H1 (cell line): ENCODE measurements at regions not wholly inside any gene's neighbourhood (a gene's known extent, or its start where the extent isn't known, plus 50 kb on each side); places are given as distances from the start of the nearest gene placed in this dataset.

Source experiments
- CTCF ChIA-PET: fragments of 300-600 bp; sonication (Branson Sonifier 250); formaldehyde crosslinking; loops from one replicate; lab custom pipeline; 2021; ENCODE audit not compliant: partially characterized antibody; lab: Charles Lee
- POLR2A ChIA-PET: fragments of 300-600 bp; sonication (Branson Sonifier 250); formaldehyde crosslinking; loops from one replicate; lab custom pipeline; 2021; ENCODE audit warnings: inconsistent platforms; ENCODE audit not compliant: partially characterized antibody; lab: Charles Lee
- DNase-seq, 2 experiments: peaks; one replicate each; pipeline versions ENCODE4 v3.0.0 to v3.0.0-alpha.2; 2010 to 2022; ENCODE audit warnings: low spot score in 2 of 2, low read depth in 1 of 2, mixed read lengths in 1 of 2
- FAIRE-seq: peaks from 2 replicates; lab custom pipeline; 2011; peaks lifted over from hg19 to GRCh38; lab: Jason Lieb, UNC
- H2AFZ ChIP-seq: 2 replicates; pipeline ENCODE4 v1.8.1; 2012; ENCODE audit warnings: low read length, inconsistent platforms
- H2AK5ac ChIP-seq: 2 replicates; pipeline ENCODE4 v1.6.1; 2013; ENCODE audit warnings: low read depth, low read length
- H2BK120ac ChIP-seq: replicated peaks from 2 replicates; pipeline ENCODE3; 2013; ENCODE audit warnings: low read depth, low read length, inconsistent platforms
- H2BK12ac ChIP-seq: 2 replicates; pipeline ENCODE4 v1.6.1; 2013; ENCODE audit warnings: low read depth, low read length
- H2BK15ac ChIP-seq: 2 replicates; pipeline ENCODE4 v1.6.1; 2013; ENCODE audit warnings: low read length
- H2BK20ac ChIP-seq: 2 replicates; pipeline ENCODE4 v1.6.1; 2013; ENCODE audit warnings: low read length
- H2BK5ac ChIP-seq: 2 replicates; pipeline ENCODE4 v1.6.1; 2013; ENCODE audit warnings: low read depth, low read length
- H3K14ac ChIP-seq: 2 replicates; pipeline ENCODE4 v1.6.1; 2013; ENCODE audit warnings: inconsistent platforms; ENCODE audit not compliant: insufficient read length
- H3K18ac ChIP-seq: 2 replicates; pipeline ENCODE4 v1.6.1; 2013; ENCODE audit warnings: low read length; ENCODE audit errors: extremely low read depth
- H3K23ac ChIP-seq: 2 replicates; pipeline ENCODE4 v1.6.1; 2013; ENCODE audit warnings: inconsistent platforms; ENCODE audit not compliant: insufficient read length
- H3K23me2 ChIP-seq: 2 replicates; pipeline ENCODE4 v1.6.1; 2013; ENCODE audit warnings: low read depth, low read length
- H3K27ac ChIP-seq: 2 replicates; pipeline ENCODE4 v1.6.1; 2011; ENCODE audit warnings: low read depth, low read length, inconsistent platforms
- H3K27me3 ChIP-seq, 4 experiments: replicated peaks in 1 of 4; 1 replicate in 1 of 4; 2 replicates in 3 of 4; pipeline versions ENCODE4 v1.6.1 to v1.8.1; 2011 to 2013; ENCODE audit warnings: low read length in 3 of 4, mild to moderate bottlenecking in 3 of 4, inconsistent platforms in 2 of 4, mixed read lengths in 2 of 4, moderate library complexity in 1 of 4; ENCODE audit not compliant: control insufficient read depth in 3 of 4, insufficient read depth in 3 of 4; ENCODE audit errors: extremely low read depth in 1 of 4
- H3K36me3 ChIP-seq, 4 experiments: 2 replicates each; pipeline versions ENCODE4 v1.6.1 to v1.8.1; 2011 to 2013; ENCODE audit warnings: mild to moderate bottlenecking in 4 of 4, low read length in 3 of 4, moderate library complexity in 2 of 4, control low read depth in 1 of 4, inconsistent platforms in 1 of 4; ENCODE audit not compliant: insufficient read depth in 4 of 4, control insufficient read depth in 2 of 4
- H3K4ac ChIP-seq: replicated peaks from 2 replicates; pipeline ENCODE3; 2013; ENCODE audit warnings: low read length, low read depth, mixed read lengths, inconsistent platforms; ENCODE audit not compliant: insufficient read length
- H3K4me1 ChIP-seq, 4 experiments: replicated peaks in 1 of 4; 1 replicate in 1 of 4; 2 replicates in 3 of 4; pipeline versions ENCODE4 v1.6.1 to v1.8.1; 2011 to 2013; ENCODE audit warnings: low read length in 3 of 4, inconsistent platforms in 2 of 4, mixed read lengths in 1 of 4; ENCODE audit not compliant: insufficient read depth in 4 of 4, control insufficient read depth in 3 of 4
- H3K4me2 ChIP-seq, 2 experiments: 2 replicates each; pipeline versions ENCODE4 v1.6.1 to v1.8.1; 2011 to 2013; ENCODE audit warnings: low read depth in 2 of 2, low read length in 2 of 2, control low read depth in 1 of 2, inconsistent platforms in 1 of 2, mild to moderate bottlenecking in 1 of 2; ENCODE audit not compliant: insufficient read depth in 1 of 2
- H3K4me3 ChIP-seq, 4 experiments: fragments of 200-600, 300-600 bp in 1 of 4; sonication (generic), shearing (Covaris generic), sonication (Bioruptor Twin) in 1 of 4; 2 replicates each; pipeline versions ENCODE4 v1.5.1 to v1.8.1; 2011 to 2016; ENCODE audit warnings: low read length in 4 of 4, low read depth in 3 of 4, control low read depth in 2 of 4, inconsistent platforms in 2 of 4, mild to moderate bottlenecking in 2 of 4, mixed read lengths in 1 of 4, moderate library complexity in 1 of 4; ENCODE audit not compliant: insufficient read depth in 2 of 4; ENCODE audit errors: extremely low read depth in 1 of 4
- H3K56ac ChIP-seq: replicated peaks from 2 replicates; pipeline ENCODE3; 2013; ENCODE audit warnings: low read depth, mild to moderate bottlenecking, mixed read lengths, low read length, inconsistent platforms; ENCODE audit not compliant: insufficient read length
- H3K79me1 ChIP-seq: 2 replicates; pipeline ENCODE4 v1.6.1; 2013; ENCODE audit warnings: low read depth, low read length, control low read depth
- H3K79me2 ChIP-seq, 2 experiments: 2 replicates each; pipeline versions ENCODE4 v1.6.1 to v1.8.1; 2012 to 2013; ENCODE audit warnings: low read length in 2 of 2, mild to moderate bottlenecking in 2 of 2, inconsistent platforms in 1 of 2; ENCODE audit not compliant: insufficient read depth in 2 of 2, control insufficient read depth in 1 of 2
- H3K9ac ChIP-seq, 4 experiments: replicated peaks in 1 of 4; 1 replicate in 1 of 4; 2 replicates in 3 of 4; pipeline versions ENCODE4 v1.6.1 to v1.8.1; 2011 to 2013; ENCODE audit warnings: low read depth in 3 of 4, low read length in 3 of 4, control low read depth in 2 of 4, mild to moderate bottlenecking in 2 of 4, moderate library complexity in 2 of 4, inconsistent platforms in 1 of 4; ENCODE audit errors: extremely low read depth in 1 of 4
- H3K9me3 ChIP-seq, 2 experiments: 2 replicates each; pipeline versions ENCODE4 v1.6.1 to v1.8.1; 2012 to 2013; ENCODE audit warnings: mild to moderate bottlenecking in 2 of 2, moderate library complexity in 2 of 2, control low read depth in 1 of 2, inconsistent platforms in 1 of 2, low read depth in 1 of 2, low read length in 1 of 2, mixed read lengths in 1 of 2; ENCODE audit not compliant: insufficient read depth in 2 of 2
- H4K20me1 ChIP-seq, 2 experiments: replicated peaks in 1 of 2; 2 replicates each; pipeline versions ENCODE3 to v1.8.1; 2011 to 2013; ENCODE audit warnings: inconsistent platforms in 2 of 2, low read length in 2 of 2, mild to moderate bottlenecking in 1 of 2; ENCODE audit not compliant: insufficient read depth in 2 of 2, control insufficient read depth in 1 of 2
- H4K5ac ChIP-seq: 2 replicates; pipeline ENCODE4 v1.6.1; 2013; ENCODE audit warnings: low read length, low read depth, mixed read lengths, inconsistent platforms; ENCODE audit not compliant: insufficient read length
- H4K8ac ChIP-seq: 2 replicates; pipeline ENCODE4 v1.8.0; 2013; ENCODE audit warnings: mild to moderate bottlenecking, moderate library complexity, low read length, inconsistent platforms; ENCODE audit not compliant: insufficient read depth; ENCODE audit errors: extremely low read depth
- H4K91ac ChIP-seq: replicated peaks from 2 replicates; pipeline ENCODE3; 2013; ENCODE audit warnings: low read length, mixed read lengths, inconsistent platforms; ENCODE audit not compliant: insufficient read length
- ASH2L ChIP-seq: fragments of 200-600, 300-600 bp; sonication (generic); IDR thresholded peaks from one replicate; pipeline ENCODE4 v1.7.1; 2017; ENCODE audit warnings: low read length
- ATF3 ChIP-seq: IDR thresholded peaks from 2 replicates; pipeline ENCODE4 v1.6.1; 2011; ENCODE audit warnings: low read depth, mild to moderate bottlenecking, low read length; ENCODE audit not compliant: insufficient read depth
- CHD2 ChIP-seq: IDR thresholded peaks from 2 replicates; pipeline ENCODE4 v1.6.1; 2012; ENCODE audit warnings: low read length, improper control_type of control experiment
- E2F6 ChIP-seq: IDR thresholded peaks from 2 replicates; pipeline ENCODE4 v1.6.1; 2012; ENCODE audit warnings: inconsistent platforms
- NANOG ChIP-seq: IDR thresholded peaks from 2 replicates; pipeline ENCODE4 v1.6.1; 2011; ENCODE audit warnings: low read length, low read depth, mild to moderate bottlenecking, inconsistent platforms; ENCODE audit not compliant: insufficient read depth, poor library complexity, severe bottlenecking
- POLR2A ChIP-seq, 2 experiments: IDR thresholded peaks; 1 replicate in 1 of 2; 2 replicates in 1 of 2; pipeline ENCODE4 v1.6.1; 2011; ENCODE audit warnings: low read depth in 2 of 2, low read length in 2 of 2, mild to moderate bottlenecking in 2 of 2; ENCODE audit errors: control extremely low read depth in 1 of 2
- POLR2AphosphoS5 ChIP-seq: IDR thresholded peaks from 2 replicates; pipeline ENCODE4 v1.6.1; 2011; ENCODE audit warnings: low read depth, low read length
- RBBP5 ChIP-seq: IDR thresholded peaks from 2 replicates; pipeline ENCODE4 v1.7.1; 2012; ENCODE audit warnings: low read depth, mild to moderate bottlenecking, inconsistent platforms, low read length, moderate library complexity, borderline replicate concordance
- RXRA ChIP-seq: IDR thresholded peaks from 2 replicates; pipeline ENCODE4 v1.6.1; 2011; ENCODE audit warnings: low read depth, mild to moderate bottlenecking, low read length, moderate library complexity; ENCODE audit not compliant: insufficient read depth
- SIN3A ChIP-seq, 2 experiments: IDR thresholded peaks in 1 of 2; conservative IDR thresholded peaks in 1 of 2; 2 replicates each; pipeline ENCODE4 v1.6.1; 2011 to 2012; ENCODE audit warnings: low read length in 2 of 2, improper control_type of control experiment in 1 of 2, low read depth in 1 of 2, mild to moderate bottlenecking in 1 of 2
- SIRT6 ChIP-seq: IDR thresholded peaks from one replicate; pipeline ENCODE4 v1.7.1; 2012; ENCODE audit warnings: low read length, inconsistent platforms
- TBP ChIP-seq: IDR thresholded peaks from 2 replicates; pipeline ENCODE4 v1.6.1; 2011; ENCODE audit warnings: low read depth, low read length, improper control_type of control experiment
- USF2 ChIP-seq: IDR thresholded peaks from 2 replicates; pipeline ENCODE4 v1.6.1; 2011; ENCODE audit warnings: low read length, improper control_type of control experiment
- WGBS, 2 experiments: shearing (Covaris generic) in 1 of 2; methylation state at CpG; one replicate each; pipeline versions ENCODE4 v1.1.6 to v1.1.7; 2013 to 2015; ENCODE audit warnings: low lambda C conversion rate in 2 of 2, mixed read lengths in 2 of 2, inconsistent platforms in 1 of 2, low coverage in 1 of 2, missing lambda C conversion rate in 1 of 2; ENCODE audit not compliant: insufficient replicate concordance in 2 of 2, insufficient coverage in 1 of 2, insufficient read length in 1 of 2; ENCODE audit errors: extremely low coverage in 1 of 2, missing lambda C conversion rate in 1 of 2; 5-methylcytosine and 5-hydroxymethylcytosine counted together

- Histone ChIP-seq H3K4me2 (no peak overlapping the region), H3K36me3 (no peaks in the 10 kb centered on the region), H2BK20ac (no peak overlapping the region), H4K8ac (no peak overlapping the region), H3K79me2 (no peaks in the 10 kb centered on the region), H3K4me3 (no peak overlapping the region), H3K79me1 (no peaks in the 10 kb centered on the region), H2BK120ac (no peak overlapping the region), H2BK15ac (no peak overlapping the region), H3K9me3 (0 out of 4 replicates have a peak, but pooled peaks cover 0 to 2% of the 10 kb centered on the region in 2 experiments), H4K5ac (no peak overlapping the region), H2AK5ac (no peak overlapping the region), H2BK5ac (no peak overlapping the region), H3K4ac (no peak overlapping the region), H4K91ac (no peak overlapping the region), H4K20me1 (no peaks in the 10 kb centered on the region), H3K14ac (no peak overlapping the region), H3K4me1 (peaks cover 0 to 11% (median 6%) of the 10 kb centered on the region in 4 experiments), H3K23ac (no peak overlapping the region), H3K23me2 (no peaks in the 10 kb centered on the region), H3K9ac (no peak overlapping the region), H3K27ac (no peak overlapping the region), H2BK12ac (no peak overlapping the region), H3K18ac (no peak overlapping the region), H2AFZ (no peak overlapping the region), H3K27me3 (peaks cover 0 to 6% (median 1%) of the 10 kb centered on the region in 4 experiments; a peak in 2 of 7 replicates), H3K56ac (no peak overlapping the region)
- DNase-seq (no peak), FAIRE-seq (no peak)
- ChIA-PET CTCF (interaction anchor here (1.9 kb wide), 1 partner anchor 57 kb away, joined by 6 read pairs; no protein-coding TSS in a partner anchor), POLR2A (no interaction called here)
- WGBS, 2 experiments: 88% methylated on average over 3 of the region's 3 CpGs; no CpG with 5 or more reads in 1 of the 2 experiments
- TF ChIP-seq USF2 (no peak), SIRT6 (no peak), ASH2L (no peak), RBBP5 (no peak), E2F6 (no peak), RXRA (no peak), ATF3 (no peak), TBP (no peak), NANOG (no peak), SIN3A (conservative IDR thresholded peaks at IDR 0.05 in 1 of 2, IDR thresholded peaks at IDR 0.05 in 1 of 2; ENCODE audit: low read depth in 1 of 2, low read length in 2 of 2) (no peak), CHD2 (no peak), POLR2AphosphoS5 (no peak), POLR2A (IDR thresholded peaks at IDR 0.05; ENCODE audit: control extremely low read depth in 1 of 2, low read depth in 2 of 2, low read length in 2 of 2) (no peak)
Measured at GRCh38 chr11:114836161-114836560, 157.8 kb downstream of the NXPE2 start.
